Mammary epithelial cell (primary cell): ENCODE measurements at regions not wholly inside any gene's neighbourhood (a gene's known extent, or its start where the extent isn't known, plus 50 kb on each side); places are given as distances from the start of the nearest gene placed in this dataset.

Experiments
- EZH2 ChIP-seq: IDR thresholded peaks from 2 replicates; pipeline ENCODE4 v1.6.1; 2012; ENCODE audit warnings: low read length, inconsistent platforms, borderline replicate concordance
- TF ChIP-seq, protein P1 (sequence below), 2 donors: IDR thresholded peaks in 1 of 2; conservative IDR thresholded peaks in 1 of 2; 2 replicates each; pipeline ENCODE4 v1.5.1; 2011 to 2012; ENCODE audit warnings: inconsistent platforms in 2 of 2, low read length in 2 of 2, mild to moderate bottlenecking in 2 of 2, control low read depth in 1 of 2, low read depth in 1 of 2; ENCODE audit not compliant: insufficient read depth in 1 of 2; ENCODE audit errors: extremely low read depth in 1 of 2

- TF ChIP-seq, protein P1, sequence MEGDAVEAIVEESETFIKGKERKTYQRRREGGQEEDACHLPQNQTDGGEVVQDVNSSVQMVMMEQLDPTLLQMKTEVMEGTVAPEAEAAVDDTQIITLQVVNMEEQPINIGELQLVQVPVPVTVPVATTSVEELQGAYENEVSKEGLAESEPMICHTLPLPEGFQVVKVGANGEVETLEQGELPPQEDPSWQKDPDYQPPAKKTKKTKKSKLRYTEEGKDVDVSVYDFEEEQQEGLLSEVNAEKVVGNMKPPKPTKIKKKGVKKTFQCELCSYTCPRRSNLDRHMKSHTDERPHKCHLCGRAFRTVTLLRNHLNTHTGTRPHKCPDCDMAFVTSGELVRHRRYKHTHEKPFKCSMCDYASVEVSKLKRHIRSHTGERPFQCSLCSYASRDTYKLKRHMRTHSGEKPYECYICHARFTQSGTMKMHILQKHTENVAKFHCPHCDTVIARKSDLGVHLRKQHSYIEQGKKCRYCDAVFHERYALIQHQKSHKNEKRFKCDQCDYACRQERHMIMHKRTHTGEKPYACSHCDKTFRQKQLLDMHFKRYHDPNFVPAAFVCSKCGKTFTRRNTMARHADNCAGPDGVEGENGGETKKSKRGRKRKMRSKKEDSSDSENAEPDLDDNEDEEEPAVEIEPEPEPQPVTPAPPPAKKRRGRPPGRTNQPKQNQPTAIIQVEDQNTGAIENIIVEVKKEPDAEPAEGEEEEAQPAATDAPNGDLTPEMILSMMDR (conservative IDR thresholded peaks at IDR 0.05 in 1 of 2, IDR thresholded peaks at IDR 0.05 in 1 of 2; ENCODE audit: extremely low read depth in 1 of 2, insufficient read depth in 1 of 2, low read depth in 1 of 2, low read length in 2 of 2), result no peak
- TF ChIP-seq EZH2, result no peak
These were observed 52.2 kb upstream of the VTCN1 start for GRCh38 chr1:117262976-117263375.
